ENCODE measurements at regions not wholly inside any gene's neighbourhood (a gene's known extent, or its start where the extent isn't known, plus 50 kb on each side); places are given as distances from the start of the nearest gene placed in this dataset.

GRCh38 chr5:116374434-116374852 lies 200.2 kb downstream of the SEMA6A start:
- H3K9me3 Mint-ChIP-seq, result no peaks in the 10 kb centered on the region
- DNase-seq (no peak), ATAC-seq (replicated peaks) (no peak)
- H3K4me3 Mint-ChIP-seq, result no peak overlapping the region
- no peaks in the 10 kb centered on the region for H3K4me1 Mint-ChIP-seq (ENCODE audit: low read depth in 2 of 2)
- peaks cover 3% of the 10 kb centered on the region for H3K36me3 Mint-ChIP-seq (ENCODE audit: insufficient read depth)
- no peaks in the 10 kb centered on the region for H3K27me3 Mint-ChIP-seq
- H3K27ac Mint-ChIP-seq, result no peak overlapping the region

GRCh38 chr5:116372931-116373597 lies 201.6 kb downstream of the SEMA6A start:
- Mint-ChIP-seq H3K9me3 (no peaks in the 10 kb centered on the region), H3K4me3 (no peak overlapping the region), H3K4me1 (ENCODE audit: low read depth in 2 of 2) (no peaks in the 10 kb centered on the region), H3K27ac (no peak overlapping the region), H3K27me3 (no peaks in the 10 kb centered on the region), H3K36me3 (ENCODE audit: insufficient read depth) (no peaks in the 10 kb centered on the region)
- ATAC-seq (replicated peaks), result no peak
- DNase-seq, result no peak

GRCh38 chr5:116371935-116372334 lies 202.7 kb downstream of the SEMA6A start:
- Mint-ChIP-seq H3K36me3 (ENCODE audit: insufficient read depth) (no peaks in the 10 kb centered on the region), H3K27me3 (no peaks in the 10 kb centered on the region), H3K27ac (no peak overlapping the region), H3K9me3 (no peaks in the 10 kb centered on the region), H3K4me3 (no peak overlapping the region), H3K4me1 (ENCODE audit: low read depth in 2 of 2) (no peaks in the 10 kb centered on the region)
- no peak for ATAC-seq (replicated peaks)
- DNase-seq, result no peak

GRCh38 chr5:116371431-116371830 lies 203.2 kb downstream of the SEMA6A start:
- ATAC-seq (replicated peaks) (no peak), DNase-seq (no peak)
- Mint-ChIP-seq H3K36me3 (ENCODE audit: insufficient read depth) (no peaks in the 10 kb centered on the region), H3K4me3 (no peak overlapping the region), H3K27ac (no peak overlapping the region), H3K4me1 (ENCODE audit: low read depth in 2 of 2) (no peaks in the 10 kb centered on the region), H3K27me3 (no peaks in the 10 kb centered on the region), H3K9me3 (no peaks in the 10 kb centered on the region)

- no peak for DNase-seq
- Mint-ChIP-seq H3K4me3 (no peak overlapping the region), H3K36me3 (ENCODE audit: insufficient read depth) (no peaks in the 10 kb centered on the region)
Observed at GRCh38 chr5:116370886-116371285, 203.7 kb downstream of the SEMA6A start.

GRCh38 chr5:116370149-116370548 lies 204.5 kb downstream of the SEMA6A start:
- ATAC-seq (replicated peaks), result no peak
- Mint-ChIP-seq H3K27me3 (no peaks in the 10 kb centered on the region), H3K4me3 (no peak overlapping the region), H3K4me1 (ENCODE audit: low read depth in 2 of 2) (no peaks in the 10 kb centered on the region), H3K27ac (no peak overlapping the region), H3K9me3 (no peaks in the 10 kb centered on the region), H3K36me3 (ENCODE audit: insufficient read depth) (no peaks in the 10 kb centered on the region)
- no peak for DNase-seq

More at GRCh38 chr5:116370886-116371285, 203.7 kb downstream of the SEMA6A start:
- Mint-ChIP-seq H3K4me1 (ENCODE audit: low read depth in 2 of 2) (no peaks in the 10 kb centered on the region), H3K27ac (no peak overlapping the region), H3K27me3 (no peaks in the 10 kb centered on the region), H3K9me3 (no peaks in the 10 kb centered on the region)
- ATAC-seq (replicated peaks), result no peak

- no peaks in the 10 kb centered on the region for H3K9me3 Mint-ChIP-seq
- no peak overlapping the region for H3K4me3 Mint-ChIP-seq
- no peaks in the 10 kb centered on the region for H3K27me3 Mint-ChIP-seq
- H3K4me1 Mint-ChIP-seq (ENCODE audit: low read depth in 2 of 2), result no peaks in the 10 kb centered on the region
- ATAC-seq (replicated peaks), result no peak
- no peak overlapping the region for H3K27ac Mint-ChIP-seq
- H3K36me3 Mint-ChIP-seq (ENCODE audit: insufficient read depth), result no peaks in the 10 kb centered on the region
- DNase-seq, result no peak
Observed at GRCh38 chr5:116365006-116365496, 209.6 kb downstream of the SEMA6A start.

- H3K4me1 Mint-ChIP-seq (ENCODE audit: low read depth in 2 of 2), result no peaks in the 10 kb centered on the region
Observed at GRCh38 chr5:116363780-116364179, 210.8 kb downstream of the SEMA6A start.

GRCh38 chr5:116361979-116362577 lies 212.5 kb downstream of the SEMA6A start:
- no peak for ATAC-seq (replicated peaks)
- no peak for DNase-seq
- Mint-ChIP-seq H3K36me3 (ENCODE audit: insufficient read depth) (no peaks in the 10 kb centered on the region), H3K4me1 (ENCODE audit: low read depth in 2 of 2) (no peaks in the 10 kb centered on the region), H3K4me3 (no peak overlapping the region), H3K27me3 (no peaks in the 10 kb centered on the region), H3K27ac (no peak overlapping the region), H3K9me3 (no peaks in the 10 kb centered on the region)

More at GRCh38 chr5:116363780-116364179, 210.8 kb downstream of the SEMA6A start:
- H3K36me3 Mint-ChIP-seq (ENCODE audit: insufficient read depth), result no peaks in the 10 kb centered on the region
- no peak overlapping the region for H3K4me3 Mint-ChIP-seq
- no peak for DNase-seq
- no peak for ATAC-seq (replicated peaks)
- no peaks in the 10 kb centered on the region for H3K9me3 Mint-ChIP-seq
- H3K27ac Mint-ChIP-seq, result no peak overlapping the region
- no peaks in the 10 kb centered on the region for H3K27me3 Mint-ChIP-seq

GRCh38 chr5:116361171-116361967 lies 213.3 kb downstream of the SEMA6A start:
- DNase-seq, result no peak
- H3K36me3 Mint-ChIP-seq (ENCODE audit: insufficient read depth), result no peaks in the 10 kb centered on the region
- H3K27ac Mint-ChIP-seq, result no peak overlapping the region
- no peaks in the 10 kb centered on the region for H3K27me3 Mint-ChIP-seq
- H3K9me3 Mint-ChIP-seq, result no peaks in the 10 kb centered on the region
- no peak overlapping the region for H3K4me3 Mint-ChIP-seq
- no peak for ATAC-seq (replicated peaks)
- H3K4me1 Mint-ChIP-seq (ENCODE audit: low read depth in 2 of 2), result no peaks in the 10 kb centered on the region

- Mint-ChIP-seq H3K4me3 (no peak overlapping the region), H3K9me3 (no peaks in the 10 kb centered on the region), H3K27me3 (no peaks in the 10 kb centered on the region), H3K36me3 (ENCODE audit: insufficient read depth) (no peaks in the 10 kb centered on the region), H3K27ac (no peak overlapping the region), H3K4me1 (ENCODE audit: low read depth in 2 of 2) (no peaks in the 10 kb centered on the region)
- ATAC-seq (replicated peaks), result no peak
- DNase-seq, result no peak
Observed at GRCh38 chr5:116360008-116360853, 214.4 kb downstream of the SEMA6A start.

- DNase-seq, result no peak
- no peak for ATAC-seq (replicated peaks)
- Mint-ChIP-seq H3K36me3 (ENCODE audit: insufficient read depth) (no peaks in the 10 kb centered on the region), H3K27ac (no peak overlapping the region), H3K9me3 (peaks cover 0 to 4% of the 10 kb centered on the region in 2 donors), H3K4me1 (ENCODE audit: low read depth in 2 of 2) (no peaks in the 10 kb centered on the region), H3K4me3 (no peak overlapping the region), H3K27me3 (no peaks in the 10 kb centered on the region)
Observed at GRCh38 chr5:116359592-116359991, 215.0 kb downstream of the SEMA6A start.

GRCh38 chr5:116358911-116359418 lies 215.7 kb downstream of the SEMA6A start:
- Mint-ChIP-seq H3K4me3 (no peak overlapping the region), H3K36me3 (ENCODE audit: insufficient read depth) (no peaks in the 10 kb centered on the region), H3K4me1 (ENCODE audit: low read depth in 2 of 2) (no peaks in the 10 kb centered on the region), H3K9me3 (peaks cover 0 to 10% of the 10 kb centered on the region in 2 donors), H3K27ac (no peak overlapping the region), H3K27me3 (no peaks in the 10 kb centered on the region)
- ATAC-seq (replicated peaks) (no peak), DNase-seq (no peak)

Data from effector memory CD8-positive, alpha-beta T cell (primary cell).